ENCODE measurements at regions not wholly inside any gene's neighbourhood (a gene's known extent, or its start where the extent isn't known, plus 50 kb on each side); places are given as distances from the start of the nearest gene placed in this dataset.

DNA sequence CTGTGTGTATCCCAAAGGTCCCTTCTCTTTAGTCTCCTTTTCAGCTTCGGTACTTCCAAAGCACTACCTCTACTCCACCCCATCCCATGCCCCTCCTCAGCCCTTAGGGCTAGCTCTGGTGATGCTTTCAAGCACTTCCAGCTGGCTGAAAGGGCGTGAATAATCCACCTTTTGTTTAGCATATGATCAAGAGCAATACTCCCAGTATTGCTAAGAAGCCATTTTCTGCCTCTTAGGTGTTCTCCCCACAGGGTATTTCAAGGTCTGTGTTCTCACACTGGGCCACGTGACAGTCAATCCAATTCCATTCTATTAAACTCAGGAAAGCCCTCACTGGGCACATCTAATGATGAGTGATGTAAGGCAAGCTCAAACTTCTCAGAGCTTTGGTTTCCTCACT lies 298.5 kb upstream of the PROX1 start:
- H3K27me3 Mint-ChIP-seq (ENCODE audit: insufficient read depth), result no peaks in the 10 kb centered on the region
- no peak overlapping the region for H3K27ac Mint-ChIP-seq
- no peaks in the 10 kb centered on the region for H3K4me1 Mint-ChIP-seq (ENCODE audit: low read depth)

GRCh38 chr1:213690341-213690917 lies 297.3 kb upstream of the PROX1 start:
- DNase-seq, result no peak
- Mint-ChIP-seq H3K4me1 (ENCODE audit: low read depth) (no peaks in the 10 kb centered on the region), H3K4me3 (no peak overlapping the region), H3K36me3 (ENCODE audit: low read depth) (no peaks in the 10 kb centered on the region), H3K27ac (no peak overlapping the region), H3K9me3 (peaks cover 59% of the 10 kb centered on the region), H3K27me3 (ENCODE audit: insufficient read depth) (no peaks in the 10 kb centered on the region)
- no peak for TF ChIP-seq CTCF (IDR thresholded peaks at IDR 0.05)

More for the DNA sequence above, 298.5 kb upstream of the PROX1 start:
- TF ChIP-seq CTCF (IDR thresholded peaks at IDR 0.05), result no peak
- H3K9me3 Mint-ChIP-seq, result peaks cover 57% of the 10 kb centered on the region
- H3K36me3 Mint-ChIP-seq (ENCODE audit: low read depth), result no peaks in the 10 kb centered on the region
- DNase-seq, result no peak
- H3K4me3 Mint-ChIP-seq, result no peak overlapping the region

DNA sequence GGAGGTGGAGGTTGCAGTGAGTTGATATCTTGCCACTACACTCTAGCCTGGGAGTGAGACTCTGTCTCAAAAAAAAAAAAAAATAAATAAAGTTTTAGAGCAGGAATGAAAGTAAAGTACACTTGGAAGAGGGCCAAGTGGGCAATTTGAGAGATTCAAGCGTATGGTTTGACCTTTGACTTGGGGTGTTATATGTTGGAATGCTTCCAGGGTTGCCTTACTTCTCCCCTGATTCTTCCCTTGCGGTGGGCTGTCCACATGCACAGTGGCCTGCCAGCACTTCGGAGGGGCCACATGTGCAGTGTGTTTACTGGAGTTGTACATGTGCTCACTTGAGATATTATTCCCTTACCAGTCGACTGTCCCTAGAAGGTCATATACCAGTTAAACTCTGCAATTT lies 295.5 kb upstream of the PROX1 start:
- Mint-ChIP-seq H3K4me1 (ENCODE audit: low read depth) (no peaks in the 10 kb centered on the region), H3K27ac (no peak overlapping the region), H3K27me3 (ENCODE audit: insufficient read depth) (no peaks in the 10 kb centered on the region; the same call in 1 of the 2 replicates), H3K36me3 (ENCODE audit: low read depth) (no peaks in the 10 kb centered on the region), H3K9me3 (peaks cover 57% of the 10 kb centered on the region), H3K4me3 (no peak overlapping the region)
- TF ChIP-seq CTCF (IDR thresholded peaks at IDR 0.05), result no peak
- no peak for DNase-seq

DNA sequence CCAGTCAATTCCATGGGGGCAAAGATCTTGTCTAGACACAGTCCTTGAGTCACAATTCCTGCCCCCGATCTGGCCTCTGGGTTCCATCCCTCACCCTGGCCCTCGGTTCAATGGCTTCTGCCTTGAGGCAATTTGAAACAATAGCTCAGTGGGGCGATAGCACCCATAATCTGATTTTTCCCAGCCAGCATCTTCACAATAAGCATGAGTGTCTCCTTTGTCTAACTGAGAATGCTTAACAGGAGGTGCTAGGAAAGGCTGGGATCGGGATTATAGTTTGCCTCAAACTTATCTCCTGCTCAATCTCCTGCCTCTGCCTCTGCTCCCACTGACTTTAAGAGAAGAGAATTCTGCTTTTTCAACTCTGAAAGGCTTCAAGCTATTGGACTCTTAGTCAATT lies 293.9 kb upstream of the PROX1 start:
- no peak for TF ChIP-seq CTCF (IDR thresholded peaks at IDR 0.05)
- H3K4me1 Mint-ChIP-seq (ENCODE audit: low read depth), result no peaks in the 10 kb centered on the region
- no peak overlapping the region for H3K4me3 Mint-ChIP-seq
- no peaks in the 10 kb centered on the region; the same call in 1 of the 2 replicates for H3K27me3 Mint-ChIP-seq (ENCODE audit: insufficient read depth)
- DNase-seq, result no peak
- H3K27ac Mint-ChIP-seq, result no peak overlapping the region
- peaks cover 49% of the 10 kb centered on the region for H3K9me3 Mint-ChIP-seq
- H3K36me3 Mint-ChIP-seq (ENCODE audit: low read depth), result no peaks in the 10 kb centered on the region

- Mint-ChIP-seq H3K4me1 (ENCODE audit: low read depth) (no peaks in the 10 kb centered on the region), H3K27me3 (ENCODE audit: insufficient read depth) (no peaks in the 10 kb centered on the region; the same call in 1 of the 2 replicates), H3K4me3 (no peak overlapping the region), H3K36me3 (ENCODE audit: low read depth) (no peaks in the 10 kb centered on the region), H3K27ac (no peak overlapping the region), H3K9me3 (peaks cover 36% of the 10 kb centered on the region)
- DNase-seq, result no peak
- no peak for TF ChIP-seq CTCF (IDR thresholded peaks at IDR 0.05)
These were observed 290.5 kb upstream of the PROX1 start for GRCh38 chr1:213697192-213697802.

Measured in HFFc6 (cell line).